Sigmoid colon (tissue), 6 donors: ENCODE measurements at regions not wholly inside any gene's neighbourhood (a gene's known extent, or its start where the extent isn't known, plus 50 kb on each side); places are given as distances from the start of the nearest gene placed in this dataset.
"Not testable (repeated sequence)": the region's sequence is repeated elsewhere in the genome, so short reads cannot be mapped to it uniquely, and the experiment has no call there.

ENCODE experiments used
- DNase-seq: peaks from one replicate; pipeline ENCODE4 v3.0.0-alpha.2; 2019
- H3K27ac ChIP-seq, 4 donors: fragments of 200-600 bp; sonication (generic); one replicate each; pipeline ENCODE4 v1.5.1; 2016 to 2019; ENCODE audit warnings: mild to moderate bottlenecking in 1 of 4
- H3K27me3 ChIP-seq, 3 donors: fragments of 200-600 bp; sonication (generic); one replicate each; pipeline ENCODE4 v1.5.1; 2019; ENCODE audit warnings: mild to moderate bottlenecking in 1 of 3
- H3K36me3 ChIP-seq, 4 donors: fragments of 200-600 bp; sonication (generic); one replicate each; pipeline ENCODE4 v1.5.1; 2016 to 2019
- H3K4me1 ChIP-seq, 4 donors: fragments of 200-600 bp; sonication (generic); one replicate each; pipeline ENCODE4 v1.5.1; 2017 to 2019
- H3K4me3 ChIP-seq, 4 donors: fragments of 200-600 bp; sonication (generic); one replicate each; pipeline ENCODE4 v1.5.1; 2017 to 2019; ENCODE audit warnings: mild to moderate bottlenecking in 2 of 4, moderate library complexity in 1 of 4
- H3K9me3 ChIP-seq, 4 donors: fragments of 200-600 bp in 3 of 4; sonication (generic) in 3 of 4; one replicate each; pipeline versions ENCODE4 v1.5.1 to v1.6.1; 2013 to 2019
- EP300 ChIP-seq, 4 donors: sonication (generic); formaldehyde crosslinking; IDR thresholded peaks; one replicate each; pipeline ENCODE4 v1.6.1; 2017; ENCODE audit warnings: antibody characterized with exemption in 4 of 4
- POLR2A ChIP-seq, 2 donors: fragments of 450-650 bp; IDR thresholded peaks; one replicate each; pipeline ENCODE4 v1.6.1; 2016; ENCODE audit warnings: antibody characterized with exemption in 2 of 2, mild to moderate bottlenecking in 2 of 2, moderate library complexity in 2 of 2
- POLR2AphosphoS5 ChIP-seq, 4 donors: sonication (generic); formaldehyde crosslinking; IDR thresholded peaks; one replicate each; pipeline ENCODE4 v1.6.1; 2017; ENCODE audit warnings: antibody characterized with exemption in 4 of 4
- WGBS, 2 donors: extraction: QIAGEN DNeasy Blood & Tissue Kit; methylation state at CpG; one replicate each; pipeline ENCODE4 v1.1.7; 2013; 5-methylcytosine and 5-hydroxymethylcytosine counted together
- intact Hi-C: fragments of 100-400 bp; cut with DNase I; formaldehyde crosslinking; loops from one replicate; pipeline ENCODE4 v1.15.1; 2023
- TF ChIP-seq, protein P1 (sequence below), 4 experiments: fragments of 450-650 bp in 3 of 4; fragments of 200-600 bp in 1 of 4; IDR thresholded peaks; one replicate each; pipeline ENCODE4 v1.5.1; 2016 to 2019; ENCODE audit warnings: antibody characterized with exemption in 4 of 4, mild to moderate bottlenecking in 3 of 4, moderate library complexity in 2 of 4
- donor health status: healthy with polysubstance abuse.
- donor health status: healthy.

DNA sequence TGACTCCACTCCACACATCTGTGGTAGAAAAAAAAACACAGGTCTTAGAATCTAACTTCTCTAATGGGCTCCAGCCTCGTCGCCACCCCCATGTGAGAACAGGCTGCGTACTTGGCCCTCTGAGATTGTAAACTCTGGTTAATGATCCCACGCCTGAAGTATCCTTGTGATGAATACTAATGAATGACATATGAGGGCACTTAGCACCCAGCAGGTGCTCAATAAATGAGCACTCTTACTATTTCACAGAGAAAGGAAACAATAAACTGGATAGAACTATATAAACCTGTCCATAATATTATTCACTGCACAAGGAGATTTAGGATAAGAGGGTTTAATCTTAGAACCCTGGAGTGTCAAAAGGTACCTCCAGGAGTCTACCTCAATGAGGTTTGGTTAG is 310.1 kb upstream of the HNRNPA3 start:
- intact Hi-C loops: no loop called here
- TF ChIP-seq EP300 (IDR thresholded peaks at IDR 0.05): no peak
- no peak for TF ChIP-seq POLR2A (IDR thresholded peaks at IDR 0.05)
- TF ChIP-seq, protein P1, sequence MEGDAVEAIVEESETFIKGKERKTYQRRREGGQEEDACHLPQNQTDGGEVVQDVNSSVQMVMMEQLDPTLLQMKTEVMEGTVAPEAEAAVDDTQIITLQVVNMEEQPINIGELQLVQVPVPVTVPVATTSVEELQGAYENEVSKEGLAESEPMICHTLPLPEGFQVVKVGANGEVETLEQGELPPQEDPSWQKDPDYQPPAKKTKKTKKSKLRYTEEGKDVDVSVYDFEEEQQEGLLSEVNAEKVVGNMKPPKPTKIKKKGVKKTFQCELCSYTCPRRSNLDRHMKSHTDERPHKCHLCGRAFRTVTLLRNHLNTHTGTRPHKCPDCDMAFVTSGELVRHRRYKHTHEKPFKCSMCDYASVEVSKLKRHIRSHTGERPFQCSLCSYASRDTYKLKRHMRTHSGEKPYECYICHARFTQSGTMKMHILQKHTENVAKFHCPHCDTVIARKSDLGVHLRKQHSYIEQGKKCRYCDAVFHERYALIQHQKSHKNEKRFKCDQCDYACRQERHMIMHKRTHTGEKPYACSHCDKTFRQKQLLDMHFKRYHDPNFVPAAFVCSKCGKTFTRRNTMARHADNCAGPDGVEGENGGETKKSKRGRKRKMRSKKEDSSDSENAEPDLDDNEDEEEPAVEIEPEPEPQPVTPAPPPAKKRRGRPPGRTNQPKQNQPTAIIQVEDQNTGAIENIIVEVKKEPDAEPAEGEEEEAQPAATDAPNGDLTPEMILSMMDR (IDR thresholded peaks at IDR 0.05): no peak
- no peak for TF ChIP-seq POLR2AphosphoS5 (IDR thresholded peaks at IDR 0.05)
- no peak overlapping the region for H3K27ac ChIP-seq
- no peak overlapping the region for H3K4me3 ChIP-seq
- no peaks in the 10 kb centered on the region for H3K27me3 ChIP-seq
- DNase-seq: no peak
- WGBS, 2 donors: 19 to 67% methylated on average over 4 of the region's 4 CpGs
- H3K36me3 ChIP-seq: no peaks in the 10 kb centered on the region
- H3K4me1 ChIP-seq: no peaks in the 10 kb centered on the region
- H3K9me3 ChIP-seq: no peaks in the 10 kb centered on the region

GRCh38 chr2:176904053-176904452 is 308.5 kb upstream of the HNRNPA3 start:
- intact Hi-C loops, H3K9me3 ChIP-seq, H3K4me3 ChIP-seq, H3K36me3 ChIP-seq, H3K4me1 ChIP-seq, DNase-seq, H3K27me3 ChIP-seq, H3K27ac ChIP-seq: not testable (repeated sequence)
- WGBS, 2 donors: 75 to 91% methylated on average over 2 of the region's 2 CpGs

DNA sequence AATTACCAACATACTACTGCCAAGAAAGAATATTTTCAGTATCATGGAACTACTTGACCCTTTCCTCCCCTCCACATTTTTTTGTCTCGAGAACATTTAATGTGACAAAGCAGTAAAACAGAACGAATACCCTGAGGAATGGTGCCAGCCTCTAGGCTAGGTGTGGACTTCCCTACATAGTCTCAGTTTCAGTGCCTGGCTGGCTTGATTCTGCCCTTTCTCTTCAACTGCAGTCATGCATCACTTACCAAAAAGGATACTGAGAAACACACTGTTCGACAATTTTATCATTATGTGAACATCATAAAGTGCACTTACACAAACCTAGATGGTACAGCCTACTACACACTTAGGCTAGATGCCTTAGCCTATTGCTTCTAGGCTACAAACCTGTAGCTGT is 305.3 kb upstream of the HNRNPA3 start:
- no peak for TF ChIP-seq EP300 (IDR thresholded peaks at IDR 0.05)

GRCh38 chr2:176910828-176911227 is 301.8 kb upstream of the HNRNPA3 start:
- H3K27ac ChIP-seq: no peak overlapping the region
- no peak for DNase-seq

More for the DNA sequence above, 305.3 kb upstream of the HNRNPA3 start:
- no peaks in the 10 kb centered on the region for H3K4me1 ChIP-seq
- no peak overlapping the region for H3K27ac ChIP-seq
- intact Hi-C loops: no loop called here
- H3K36me3 ChIP-seq: no peaks in the 10 kb centered on the region
- H3K27me3 ChIP-seq: no peaks in the 10 kb centered on the region
- no peaks in the 10 kb centered on the region for H3K9me3 ChIP-seq
- 51 to 74% methylated on average over 3 of the region's 3 CpGs for WGBS, 2 donors
- DNase-seq: no peak
- no peak overlapping the region for H3K4me3 ChIP-seq

DNA sequence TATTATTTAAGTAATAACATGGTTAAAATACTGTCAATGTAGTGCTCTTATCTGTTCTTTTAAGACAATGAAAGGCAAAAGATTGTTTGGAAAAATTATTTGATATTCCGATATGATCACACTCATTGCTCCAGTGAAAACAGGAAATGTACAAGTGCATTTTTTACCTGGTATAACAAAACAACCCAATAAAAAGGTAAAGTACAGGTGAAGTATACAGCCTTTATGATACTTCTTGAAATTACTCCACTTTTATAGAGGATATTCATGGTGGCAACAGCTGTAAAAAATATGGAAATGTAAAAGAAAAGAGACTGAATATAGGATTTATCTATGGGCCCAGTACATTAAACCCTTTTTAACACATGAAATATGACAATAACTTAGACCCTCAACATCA is 298.6 kb upstream of the HNRNPA3 start:
- intact Hi-C loops: no loop called here
- no peak overlapping the region for H3K4me3 ChIP-seq
- 20 to 66% methylated on average over 1 of the region's 1 CpG for WGBS, 2 donors
- no peaks in the 10 kb centered on the region for H3K9me3 ChIP-seq
- no peaks in the 10 kb centered on the region for H3K27me3 ChIP-seq
- no peaks in the 10 kb centered on the region for H3K36me3 ChIP-seq
- H3K27ac ChIP-seq: no peak overlapping the region
- DNase-seq: no peak
- TF ChIP-seq POLR2A (IDR thresholded peaks at IDR 0.05): no peak
- TF ChIP-seq, protein P1 (IDR thresholded peaks at IDR 0.05): no peak
- TF ChIP-seq POLR2AphosphoS5 (IDR thresholded peaks at IDR 0.05): no peak
- TF ChIP-seq EP300 (IDR thresholded peaks at IDR 0.05): no peak
- H3K4me1 ChIP-seq: no peaks in the 10 kb centered on the region

More at GRCh38 chr2:176910828-176911227, 301.8 kb upstream of the HNRNPA3 start:
- no peaks in the 10 kb centered on the region for H3K9me3 ChIP-seq
- 47 to 66% methylated on average over 3 of the region's 3 CpGs for WGBS, 2 donors
- H3K36me3 ChIP-seq: no peaks in the 10 kb centered on the region
- intact Hi-C loops: no loop called here
- no peaks in the 10 kb centered on the region for H3K27me3 ChIP-seq
- no peak overlapping the region for H3K4me3 ChIP-seq
- TF ChIP-seq, protein P1 (IDR thresholded peaks at IDR 0.05): no peak
- TF ChIP-seq EP300 (IDR thresholded peaks at IDR 0.05) (no peak), POLR2AphosphoS5 (IDR thresholded peaks at IDR 0.05) (no peak), POLR2A (IDR thresholded peaks at IDR 0.05) (no peak)
- no peaks in the 10 kb centered on the region for H3K4me1 ChIP-seq

DNA sequence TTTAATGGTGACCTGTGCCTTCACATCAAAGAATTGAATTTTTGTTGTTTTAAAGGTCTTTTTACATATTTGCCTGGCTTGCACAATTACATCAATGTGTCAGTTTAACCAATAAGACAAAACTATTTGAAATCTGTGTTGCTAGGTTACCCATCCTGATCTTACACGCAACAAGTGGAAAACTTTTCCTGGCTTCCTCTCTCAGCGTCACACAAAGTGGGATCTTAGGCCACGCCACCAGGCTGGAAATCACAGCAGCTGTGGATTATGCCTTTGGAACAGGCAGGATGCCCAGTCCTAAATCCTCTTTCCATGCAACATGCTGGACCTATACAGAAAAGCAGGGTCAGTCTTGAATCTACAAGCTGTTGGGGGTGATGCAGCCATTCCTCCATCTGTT is 298.2 kb upstream of the HNRNPA3 start:
- Histone ChIP-seq H3K27me3 (no peaks in the 10 kb centered on the region), H3K27ac (no peak overlapping the region), H3K9me3 (no peaks in the 10 kb centered on the region), H3K4me1 (no peaks in the 10 kb centered on the region), H3K36me3 (no peaks in the 10 kb centered on the region), H3K4me3 (no peak overlapping the region)
- 73 to 80% methylated on average over 3 of the region's 3 CpGs for WGBS, 2 donors
- no peak for DNase-seq
- no peak for TF ChIP-seq EP300 (IDR thresholded peaks at IDR 0.05)
- TF ChIP-seq, protein P1 (IDR thresholded peaks at IDR 0.05): no peak
- intact Hi-C loops: no loop called here

- not testable (repeated sequence) for H3K27ac ChIP-seq
Observed at GRCh38 chr2:176922545-176922944, 290.0 kb upstream of the HNRNPA3 start.

More at GRCh38 chr2:176922545-176922944, 290.0 kb upstream of the HNRNPA3 start:
- WGBS, 2 donors: 94 to 95% methylated on average over 3 of the region's 3 CpGs
- intact Hi-C loops, H3K36me3 ChIP-seq, H3K4me1 ChIP-seq, H3K9me3 ChIP-seq, H3K4me3 ChIP-seq, DNase-seq, H3K27me3 ChIP-seq: not testable (repeated sequence)
